Trophoblast cell (in vitro differentiated cells and primary cell): ENCODE measurements at regions not wholly inside any gene's neighbourhood (a gene's known extent, or its start where the extent isn't known, plus 50 kb on each side); places are given as distances from the start of the nearest gene placed in this dataset.

Experiments used
- DNase-seq, 2 donors: peaks; one replicate each; pipeline ENCODE4 v3.0.0-alpha.2; 2016
- H2AFZ ChIP-seq: 2 replicates; pipeline ENCODE4 v1.6.1; 2013; ENCODE audit warnings: low read length, moderate library complexity, mild to moderate bottlenecking; ENCODE audit not compliant: insufficient read depth, poor library complexity
- H2AK5ac ChIP-seq: 2 replicates; pipeline ENCODE4 v1.6.1; 2013; ENCODE audit warnings: mild to moderate bottlenecking, low read length
- H2BK120ac ChIP-seq: 2 replicates; pipeline ENCODE4 v1.6.1; 2013; ENCODE audit warnings: low read length, mild to moderate bottlenecking, moderate library complexity; ENCODE audit not compliant: insufficient read depth, poor library complexity
- H2BK12ac ChIP-seq: 2 replicates; pipeline ENCODE4 v1.6.1; 2013; ENCODE audit warnings: mild to moderate bottlenecking, low read length, moderate library complexity
- H2BK5ac ChIP-seq: 2 replicates; pipeline ENCODE4 v1.6.1; 2013; ENCODE audit warnings: low read length, low read depth, moderate library complexity, mild to moderate bottlenecking; ENCODE audit not compliant: poor library complexity
- H3K14ac ChIP-seq: 2 replicates; pipeline ENCODE4 v1.6.1; 2013; ENCODE audit warnings: mild to moderate bottlenecking, low read length
- H3K18ac ChIP-seq: 2 replicates; pipeline ENCODE4 v1.6.1; 2013; ENCODE audit warnings: mild to moderate bottlenecking, low read length
- H3K23ac ChIP-seq: 2 replicates; pipeline ENCODE4 v1.6.1; 2013; ENCODE audit warnings: low read length
- H3K27ac ChIP-seq: 2 replicates; pipeline ENCODE4 v1.5.1; 2013; ENCODE audit warnings: low read depth, mild to moderate bottlenecking, inconsistent platforms, low read length, moderate library complexity
- H3K27me3 ChIP-seq: 2 replicates; pipeline ENCODE4 v1.6.1; 2013; ENCODE audit warnings: inconsistent platforms, mild to moderate bottlenecking, low read length, moderate library complexity; ENCODE audit not compliant: insufficient read depth
- H3K36me3 ChIP-seq, 2 experiments: 1 replicate in 1 of 2; 2 replicates in 1 of 2; pipeline ENCODE4 v1.6.1; 2013; ENCODE audit warnings: low read length in 2 of 2, mild to moderate bottlenecking in 2 of 2, moderate library complexity in 1 of 2; ENCODE audit not compliant: insufficient read depth in 2 of 2, control insufficient read depth in 1 of 2
- H3K4ac ChIP-seq: 2 replicates; pipeline ENCODE4 v1.6.1; 2013; ENCODE audit warnings: low read depth, mild to moderate bottlenecking, low read length, moderate library complexity
- H3K4me1 ChIP-seq, 2 experiments: 1 replicate in 1 of 2; 2 replicates in 1 of 2; pipeline ENCODE4 v1.6.1; 2013; ENCODE audit warnings: low read length in 2 of 2, mild to moderate bottlenecking in 2 of 2, moderate library complexity in 1 of 2; ENCODE audit not compliant: insufficient read depth in 2 of 2, control insufficient read depth in 1 of 2
- H3K4me2 ChIP-seq: 2 replicates; pipeline ENCODE4 v1.6.1; 2013; ENCODE audit warnings: inconsistent platforms, mild to moderate bottlenecking, low read length, moderate library complexity
- H3K4me3 ChIP-seq: 2 replicates; pipeline ENCODE4 v1.5.1; 2013; ENCODE audit warnings: mild to moderate bottlenecking, low read depth, low read length, inconsistent platforms
- H3K79me1 ChIP-seq: one replicate; pipeline ENCODE4 v1.6.1; 2013; ENCODE audit warnings: low read length
- H3K79me2 ChIP-seq: 2 replicates; pipeline ENCODE4 v1.6.1; 2013; ENCODE audit warnings: low read length, mild to moderate bottlenecking; ENCODE audit not compliant: control insufficient read depth, insufficient read depth, poor library complexity
- H3K9ac ChIP-seq: 2 replicates; pipeline ENCODE4 v1.6.1; 2013; ENCODE audit warnings: mild to moderate bottlenecking, low read length
- H3K9me3 ChIP-seq: 2 replicates; pipeline ENCODE4 v1.6.1; 2013; ENCODE audit warnings: low read depth, mild to moderate bottlenecking, control low read depth, inconsistent platforms, low read length; ENCODE audit not compliant: insufficient read depth
- H4K12ac ChIP-seq: 2 replicates; pipeline ENCODE4 v1.6.1; 2013; ENCODE audit warnings: low read depth, mild to moderate bottlenecking, low read length, moderate library complexity
- H4K8ac ChIP-seq: 2 replicates; pipeline ENCODE4 v1.6.1; 2013; ENCODE audit warnings: low read depth, mild to moderate bottlenecking, low read length, moderate library complexity
- H4K91ac ChIP-seq: one replicate; pipeline ENCODE4 v1.6.1; 2013; ENCODE audit warnings: low read depth, mild to moderate bottlenecking, low read length, moderate library complexity
- WGBS: extraction: QIAGEN DNeasy Blood & Tissue Kit; methylation state at CpG from one replicate; pipeline ENCODE4 v1.1.7; 2013; ENCODE audit warnings: missing lambda C conversion rate; ENCODE audit not compliant: insufficient read length, insufficient coverage; ENCODE audit errors: extremely low coverage; 5-methylcytosine and 5-hydroxymethylcytosine counted together

GRCh38 chr5:136729901-136730355 lies 364.6 kb upstream of the TRPC7 start:
- peaks cover 7% of the 10 kb centered on the region for H3K79me1 ChIP-seq
- no peak overlapping the region for H3K23ac ChIP-seq
- no peak overlapping the region for H3K18ac ChIP-seq
- H2BK120ac ChIP-seq: no peak overlapping the region
- no peak overlapping the region for H3K4me3 ChIP-seq
- H3K4me1 ChIP-seq: peaks cover 0 to 3% of the 10 kb centered on the region in 2 experiments
- no peak overlapping the region for H3K4me2 ChIP-seq
- H3K36me3 ChIP-seq: no peaks in the 10 kb centered on the region
- H3K27me3 ChIP-seq: no peaks in the 10 kb centered on the region
- H3K79me2 ChIP-seq: no peaks in the 10 kb centered on the region
- H2BK12ac ChIP-seq: no peak overlapping the region
- no peak overlapping the region for H3K14ac ChIP-seq
- H3K9me3 ChIP-seq: no peaks in the 10 kb centered on the region
- H3K4ac ChIP-seq: no peak overlapping the region
- no peak overlapping the region for H2AK5ac ChIP-seq
- H3K9ac ChIP-seq: no peak overlapping the region
- no peak overlapping the region for H2AFZ ChIP-seq
- DNase-seq: peak; percentile 73 to 92
- H2BK5ac ChIP-seq: no peak overlapping the region
- WGBS: no CpG with 5 or more reads among the region's 4 CpGs
- H4K12ac ChIP-seq: no peak overlapping the region
- no peak overlapping the region for H4K91ac ChIP-seq
- no peak overlapping the region for H4K8ac ChIP-seq
- H3K27ac ChIP-seq: no peak overlapping the region

- no peak overlapping the region for H2AFZ ChIP-seq
- H3K18ac ChIP-seq: no peak overlapping the region
- peaks cover 1% of the 10 kb centered on the region for H3K79me2 ChIP-seq
- H3K23ac ChIP-seq: no peak overlapping the region
- H2BK12ac ChIP-seq: peak overlapping the region; percentile 36
- WGBS: no CpG with 5 or more reads among the region's 2 CpGs
- no peak overlapping the region for H4K12ac ChIP-seq
- no peaks in the 10 kb centered on the region for H3K27me3 ChIP-seq
- no peak overlapping the region for H2AK5ac ChIP-seq
- peaks cover 7 to 8% of the 10 kb centered on the region in 2 experiments for H3K4me1 ChIP-seq
- H4K91ac ChIP-seq: peak overlapping the region; percentile 43
- no peaks in the 10 kb centered on the region for H3K36me3 ChIP-seq
- no peak overlapping the region for H2BK120ac ChIP-seq
- no peak overlapping the region for H2BK5ac ChIP-seq
- no peak overlapping the region for H3K27ac ChIP-seq
- DNase-seq: peak; percentile 23 to 77
- no peak overlapping the region for H3K4me2 ChIP-seq
- no peak overlapping the region for H3K14ac ChIP-seq
- no peak overlapping the region for H3K4me3 ChIP-seq
- no peaks in the 10 kb centered on the region for H3K9me3 ChIP-seq
- no peak overlapping the region for H3K4ac ChIP-seq
- no peak overlapping the region for H3K9ac ChIP-seq
- peaks cover 19% of the 10 kb centered on the region for H3K79me1 ChIP-seq
- H4K8ac ChIP-seq: no peak overlapping the region
Observed at GRCh38 chr5:136726506-136726905, 361.2 kb upstream of the TRPC7 start.

- peak overlapping the region; percentile 87 for H3K27ac ChIP-seq
- peak; percentile 94 to 95 for DNase-seq
- peaks cover 7 to 8% of the 10 kb centered on the region in 2 experiments for H3K4me1 ChIP-seq
- H3K79me1 ChIP-seq: peaks cover 19% of the 10 kb centered on the region
- no peak overlapping the region for H4K91ac ChIP-seq
- no peak overlapping the region for H4K8ac ChIP-seq
- H3K4ac ChIP-seq: no peak overlapping the region
- H2AK5ac ChIP-seq: no peak overlapping the region
- no peak overlapping the region for H3K9ac ChIP-seq
- H3K23ac ChIP-seq: no peak overlapping the region
- H3K4me3 ChIP-seq: no peak overlapping the region
- no peaks in the 10 kb centered on the region for H3K9me3 ChIP-seq
- no peaks in the 10 kb centered on the region for H3K27me3 ChIP-seq
- no peak overlapping the region for H3K4me2 ChIP-seq
- WGBS: no CpG with 5 or more reads among the region's 2 CpGs
- no peak overlapping the region for H3K18ac ChIP-seq
- no peaks in the 10 kb centered on the region for H3K36me3 ChIP-seq
- H3K14ac ChIP-seq: no peak overlapping the region
- no peak overlapping the region for H2AFZ ChIP-seq
- peak overlapping the region; percentile 42 for H2BK5ac ChIP-seq
- H3K79me2 ChIP-seq: peaks cover 1% of the 10 kb centered on the region
- H4K12ac ChIP-seq: no peak overlapping the region
- peak overlapping the region; percentile 36 for H2BK120ac ChIP-seq
- H2BK12ac ChIP-seq: no peak overlapping the region
Observed at GRCh38 chr5:136724161-136724560, 358.8 kb upstream of the TRPC7 start.

- no peak overlapping the region for H2AFZ ChIP-seq
Observed at GRCh38 chr5:136722581-136722980, 357.2 kb upstream of the TRPC7 start.

More at GRCh38 chr5:136722581-136722980, 357.2 kb upstream of the TRPC7 start:
- no peak overlapping the region for H3K27ac ChIP-seq
- H3K4ac ChIP-seq: peak overlapping the region; percentile 70
- peaks cover 7 to 8% of the 10 kb centered on the region in 2 experiments for H3K4me1 ChIP-seq
- no peak overlapping the region for H3K4me3 ChIP-seq
- peak overlapping the region; percentile 14 for H2BK5ac ChIP-seq
- H4K8ac ChIP-seq: no peak overlapping the region
- H3K36me3 ChIP-seq: no peaks in the 10 kb centered on the region
- H3K18ac ChIP-seq: peak overlapping the region; percentile 92
- H3K23ac ChIP-seq: no peak overlapping the region
- H3K14ac ChIP-seq: peak overlapping the region; percentile 41
- peaks cover 1% of the 10 kb centered on the region for H3K79me2 ChIP-seq
- H2AK5ac ChIP-seq: peak overlapping the region; percentile 73
- peak overlapping the region; percentile 90 for H2BK12ac ChIP-seq
- no peaks in the 10 kb centered on the region for H3K27me3 ChIP-seq
- no peaks in the 10 kb centered on the region for H3K9me3 ChIP-seq
- H2BK120ac ChIP-seq: peak overlapping the region; percentile 86
- no peak overlapping the region for H4K12ac ChIP-seq
- peak; percentile 35 to 60 for DNase-seq
- H3K79me1 ChIP-seq: peaks cover 16% of the 10 kb centered on the region
- WGBS: no CpG with 5 or more reads among the region's 1 CpG
- H4K91ac ChIP-seq: peak overlapping the region; percentile 82
- H3K9ac ChIP-seq: no peak overlapping the region
- no peak overlapping the region for H3K4me2 ChIP-seq
